ENCODE measurements at regions not wholly inside any gene's neighbourhood (a gene's known extent, or its start where the extent isn't known, plus 50 kb on each side); places are given as distances from the start of the nearest gene placed in this dataset.

GRCh38 chr1:79648126-79648525 lies 641.6 kb upstream of the ADGRL4 start:
- H3K27ac Mint-ChIP-seq = no peak overlapping the region
- no peak overlapping the region for H3K4me3 Mint-ChIP-seq (ENCODE audit: low read depth)
- intact Hi-C loops (cut with micrococcal nuclease) = no loop called here
- peaks cover 28% of the 10 kb centered on the region for H3K9me3 Mint-ChIP-seq
- no peaks in the 10 kb centered on the region for H3K4me1 Mint-ChIP-seq (ENCODE audit: low read depth)
- no peaks in the 10 kb centered on the region for H3K36me3 Mint-ChIP-seq (ENCODE audit: low read depth)
- no peaks in the 10 kb centered on the region for H3K27me3 Mint-ChIP-seq (ENCODE audit: low read depth)
- no peak for DNase-seq (ENCODE audit: low spot score)

GRCh38 chr1:79646880-79647279 lies 640.4 kb upstream of the ADGRL4 start:
- Mint-ChIP-seq H3K27me3 (ENCODE audit: low read depth) (no peaks in the 10 kb centered on the region), H3K9me3 (peaks cover 40% of the 10 kb centered on the region), H3K4me3 (ENCODE audit: low read depth) (no peak overlapping the region), H3K27ac (no peak overlapping the region), H3K4me1 (ENCODE audit: low read depth) (no peaks in the 10 kb centered on the region), H3K36me3 (ENCODE audit: low read depth) (no peaks in the 10 kb centered on the region)
- DNase-seq (ENCODE audit: low spot score) = no peak
- intact Hi-C loops (cut with micrococcal nuclease) = no loop called here

- no peak for DNase-seq (ENCODE audit: low spot score)
- peaks cover 23% of the 10 kb centered on the region for H3K9me3 Mint-ChIP-seq
- H3K4me3 Mint-ChIP-seq (ENCODE audit: low read depth) = no peak overlapping the region
- H3K27ac Mint-ChIP-seq = no peak overlapping the region
- intact Hi-C loops (cut with micrococcal nuclease) = no loop called here
- no peaks in the 10 kb centered on the region for H3K36me3 Mint-ChIP-seq (ENCODE audit: low read depth)
- no peaks in the 10 kb centered on the region for H3K27me3 Mint-ChIP-seq (ENCODE audit: low read depth)
- H3K4me1 Mint-ChIP-seq (ENCODE audit: low read depth) = no peaks in the 10 kb centered on the region
These were observed 631.9 kb upstream of the ADGRL4 start for GRCh38 chr1:79638382-79638781.

GRCh38 chr1:79633456-79633855 lies 626.9 kb upstream of the ADGRL4 start:
- H3K4me3 Mint-ChIP-seq (ENCODE audit: low read depth) = no peak overlapping the region
- no peak for DNase-seq (ENCODE audit: low spot score)
- no peaks in the 10 kb centered on the region for H3K4me1 Mint-ChIP-seq (ENCODE audit: low read depth)
- H3K9me3 Mint-ChIP-seq = no peaks in the 10 kb centered on the region
- intact Hi-C loops (cut with micrococcal nuclease) = no loop called here
- no peaks in the 10 kb centered on the region for H3K27me3 Mint-ChIP-seq (ENCODE audit: low read depth)
- no peak overlapping the region for H3K27ac Mint-ChIP-seq
- no peaks in the 10 kb centered on the region for H3K36me3 Mint-ChIP-seq (ENCODE audit: low read depth)

GRCh38 chr1:79629414-79629813 lies 622.9 kb upstream of the ADGRL4 start:
- H3K27me3 Mint-ChIP-seq (ENCODE audit: low read depth) = no peaks in the 10 kb centered on the region
- H3K27ac Mint-ChIP-seq = no peak overlapping the region
- no peaks in the 10 kb centered on the region for H3K9me3 Mint-ChIP-seq
- H3K4me1 Mint-ChIP-seq (ENCODE audit: low read depth) = no peaks in the 10 kb centered on the region
- no peaks in the 10 kb centered on the region for H3K36me3 Mint-ChIP-seq (ENCODE audit: low read depth)
- no peak for DNase-seq (ENCODE audit: low spot score)
- intact Hi-C loops (cut with micrococcal nuclease) = no loop called here
- no peak overlapping the region for H3K4me3 Mint-ChIP-seq (ENCODE audit: low read depth)

- no peak overlapping the region for H3K27ac Mint-ChIP-seq
- H3K4me3 Mint-ChIP-seq (ENCODE audit: low read depth) = no peak overlapping the region
- intact Hi-C loops (cut with micrococcal nuclease) = no loop called here
- H3K27me3 Mint-ChIP-seq (ENCODE audit: low read depth) = no peaks in the 10 kb centered on the region
- peaks cover 13% of the 10 kb centered on the region for H3K9me3 Mint-ChIP-seq
- no peaks in the 10 kb centered on the region for H3K36me3 Mint-ChIP-seq (ENCODE audit: low read depth)
- DNase-seq (ENCODE audit: low spot score) = no peak
- H3K4me1 Mint-ChIP-seq (ENCODE audit: low read depth) = no peaks in the 10 kb centered on the region
These were observed 611.2 kb upstream of the ADGRL4 start for GRCh38 chr1:79617777-79618176.

GRCh38 chr1:79614762-79615161 lies 608.2 kb upstream of the ADGRL4 start:
- no peak overlapping the region for H3K4me3 Mint-ChIP-seq (ENCODE audit: low read depth)
- no peak overlapping the region for H3K27ac Mint-ChIP-seq
- no peaks in the 10 kb centered on the region for H3K4me1 Mint-ChIP-seq (ENCODE audit: low read depth)
- peaks cover 10% of the 10 kb centered on the region for H3K9me3 Mint-ChIP-seq
- H3K27me3 Mint-ChIP-seq (ENCODE audit: low read depth) = no peaks in the 10 kb centered on the region
- DNase-seq (ENCODE audit: low spot score) = no peak
- H3K36me3 Mint-ChIP-seq (ENCODE audit: low read depth) = no peaks in the 10 kb centered on the region
- intact Hi-C loops (cut with micrococcal nuclease) = no loop called here

- intact Hi-C loops (cut with micrococcal nuclease) = no loop called here
These were observed 607.6 kb upstream of the ADGRL4 start for GRCh38 chr1:79614106-79614505.

GRCh38 chr1:79613046-79613445 lies 606.5 kb upstream of the ADGRL4 start:
- no peak for DNase-seq (ENCODE audit: low spot score)
- Mint-ChIP-seq H3K9me3 (no peaks in the 10 kb centered on the region), H3K4me1 (ENCODE audit: low read depth) (no peaks in the 10 kb centered on the region), H3K27ac (no peak overlapping the region), H3K4me3 (ENCODE audit: low read depth) (no peak overlapping the region), H3K27me3 (ENCODE audit: low read depth) (no peaks in the 10 kb centered on the region), H3K36me3 (ENCODE audit: low read depth) (no peaks in the 10 kb centered on the region)
- intact Hi-C loops (cut with micrococcal nuclease) = no loop called here

More at GRCh38 chr1:79614106-79614505, 607.6 kb upstream of the ADGRL4 start:
- Mint-ChIP-seq H3K9me3 (peaks cover 10% of the 10 kb centered on the region), H3K4me1 (ENCODE audit: low read depth) (no peaks in the 10 kb centered on the region), H3K27me3 (ENCODE audit: low read depth) (no peaks in the 10 kb centered on the region), H3K27ac (no peak overlapping the region), H3K4me3 (ENCODE audit: low read depth) (no peak overlapping the region), H3K36me3 (ENCODE audit: low read depth) (no peaks in the 10 kb centered on the region)
- no peak for DNase-seq (ENCODE audit: low spot score)

GRCh38 chr1:79604490-79605198 lies 598.1 kb upstream of the ADGRL4 start:
- Mint-ChIP-seq H3K4me1 (ENCODE audit: low read depth) (no peaks in the 10 kb centered on the region), H3K9me3 (no peaks in the 10 kb centered on the region), H3K27me3 (ENCODE audit: low read depth) (no peaks in the 10 kb centered on the region), H3K27ac (no peak overlapping the region), H3K4me3 (ENCODE audit: low read depth) (no peak overlapping the region), H3K36me3 (ENCODE audit: low read depth) (no peaks in the 10 kb centered on the region)
- no peak for DNase-seq (ENCODE audit: low spot score)
- intact Hi-C loops (cut with micrococcal nuclease) = no loop called here

- H3K27me3 Mint-ChIP-seq (ENCODE audit: low read depth) = no peaks in the 10 kb centered on the region
- intact Hi-C loops (cut with micrococcal nuclease) = no loop called here
- no peak for DNase-seq (ENCODE audit: low spot score)
- no peak overlapping the region for H3K27ac Mint-ChIP-seq
- H3K36me3 Mint-ChIP-seq (ENCODE audit: low read depth) = no peaks in the 10 kb centered on the region
- H3K4me3 Mint-ChIP-seq (ENCODE audit: low read depth) = no peak overlapping the region
- no peaks in the 10 kb centered on the region for H3K9me3 Mint-ChIP-seq
- H3K4me1 Mint-ChIP-seq (ENCODE audit: low read depth) = no peaks in the 10 kb centered on the region
These were observed 597.3 kb upstream of the ADGRL4 start for GRCh38 chr1:79603843-79604242.

- H3K36me3 Mint-ChIP-seq (ENCODE audit: low read depth) = no peaks in the 10 kb centered on the region
- H3K27me3 Mint-ChIP-seq (ENCODE audit: low read depth) = no peaks in the 10 kb centered on the region
- H3K4me1 Mint-ChIP-seq (ENCODE audit: low read depth) = no peaks in the 10 kb centered on the region
- H3K9me3 Mint-ChIP-seq = peaks cover 11% of the 10 kb centered on the region
- intact Hi-C loops (cut with micrococcal nuclease) = no loop called here
- no peak overlapping the region for H3K4me3 Mint-ChIP-seq (ENCODE audit: low read depth)
- H3K27ac Mint-ChIP-seq = no peak overlapping the region
- DNase-seq (ENCODE audit: low spot score) = no peak
These were observed 592.7 kb upstream of the ADGRL4 start for GRCh38 chr1:79599257-79599656.

GRCh38 chr1:79595931-79596330 lies 589.4 kb upstream of the ADGRL4 start:
- no peaks in the 10 kb centered on the region for H3K36me3 Mint-ChIP-seq (ENCODE audit: low read depth)
- DNase-seq (ENCODE audit: low spot score) = no peak
- no peak overlapping the region for H3K4me3 Mint-ChIP-seq (ENCODE audit: low read depth)
- H3K27ac Mint-ChIP-seq = no peak overlapping the region
- intact Hi-C loops (cut with micrococcal nuclease) = no loop called here
- no peaks in the 10 kb centered on the region for H3K4me1 Mint-ChIP-seq (ENCODE audit: low read depth)
- no peaks in the 10 kb centered on the region for H3K27me3 Mint-ChIP-seq (ENCODE audit: low read depth)
- peaks cover 11% of the 10 kb centered on the region for H3K9me3 Mint-ChIP-seq

All from activated T-helper 2 cell treated with anti-CD3 and anti-CD28 coated beads, Interferon-gamma antibody, Interleukin-2, Interleukin-4, amounts not matched to agents 10 μg/mL and 5 μg/mL and 100 μg/mL, durations not matched to agents 14 hours and 24 hours and 36 hours (primary cell).